ENCODE measurements at regions not wholly inside any gene's neighbourhood (a gene's known extent, or its start where the extent isn't known, plus 50 kb on each side); places are given as distances from the start of the nearest gene placed in this dataset.

DNA sequence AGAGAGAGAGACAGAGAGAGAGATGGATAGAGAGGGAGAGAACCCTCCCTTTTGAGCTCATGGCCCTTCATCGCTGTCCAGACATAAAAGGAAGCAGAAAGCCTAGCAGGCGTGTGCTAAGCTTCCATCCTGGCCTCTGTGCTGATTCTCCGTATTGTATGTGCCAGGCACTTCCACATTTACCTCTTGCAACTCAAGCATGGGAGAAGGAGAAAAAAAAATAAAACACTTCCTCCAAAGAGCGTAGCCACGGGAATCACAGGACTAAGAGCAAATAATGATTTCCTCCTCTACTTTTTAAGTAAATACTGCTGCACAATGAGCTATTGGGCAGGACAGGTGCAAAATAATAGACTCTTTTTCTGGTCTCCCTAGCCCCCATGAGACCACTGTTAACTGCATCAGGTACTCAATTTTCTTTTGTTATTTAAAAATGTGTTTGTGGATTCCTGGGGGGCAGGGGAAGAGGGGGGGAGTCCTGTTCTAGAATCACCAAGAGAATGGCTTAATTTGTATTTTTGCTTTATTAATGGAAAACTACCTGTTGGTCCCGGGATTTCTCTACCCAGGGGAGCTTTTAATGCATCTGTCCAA is 154.3 kb downstream of the NXPE2 start (continued):
- TF ChIP-seq REST (IDR thresholded peaks at IDR 0.05; ENCODE audit: low read depth, low read length) (no peak), TCF12 (IDR thresholded peaks at IDR 0.05) (no peak), NRF1 (IDR thresholded peaks at IDR 0.05; ENCODE audit: low read depth, low read length) (no peak), RXRA (IDR thresholded peaks at IDR 0.05; ENCODE audit: borderline replicate concordance, low read depth) (no peak), TEAD4 (IDR thresholded peaks at IDR 0.05; ENCODE audit: borderline replicate concordance, insufficient read depth) (no peak), EZH2phosphoT487 (IDR thresholded peaks at IDR 0.05; ENCODE audit: borderline replicate concordance, low read depth) (no peak), RAD21 (IDR thresholded peaks at IDR 0.05; ENCODE audit: low read length) (no peak)

DNA sequence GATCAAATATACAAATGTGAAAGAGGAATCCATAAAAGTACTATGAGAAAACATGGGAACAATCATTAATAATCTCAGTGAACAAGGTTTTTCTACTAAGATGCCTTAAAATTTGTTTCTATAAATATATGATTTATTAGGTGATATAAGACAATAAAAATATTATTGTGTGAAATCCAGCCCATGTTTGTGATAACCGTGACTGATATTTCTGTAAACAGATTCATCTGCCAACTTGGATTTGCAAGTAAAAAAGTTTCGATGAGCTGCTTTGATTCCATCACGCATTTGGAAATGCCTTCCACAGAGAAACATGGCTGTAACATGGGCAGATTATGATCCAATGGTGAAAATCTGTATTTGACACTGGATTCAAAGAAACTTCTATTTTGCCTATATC is 157.8 kb downstream of the NXPE2 start:
- Histone ChIP-seq H3K27ac (ENCODE audit: low read depth in 2 of 2, low read length in 1 of 2) (no peak overlapping the region), H4K20me1 (ENCODE audit: insufficient read depth) (no peaks in the 10 kb centered on the region), H3K4me3 (ENCODE audit: low read depth in 2 of 2, low read length in 1 of 2) (no peak overlapping the region), H3K9me2 (no peaks in the 10 kb centered on the region), H3K27me3 (ENCODE audit: insufficient read depth) (no peaks in the 10 kb centered on the region), H2AFZ (ENCODE audit: low read depth) (no peak overlapping the region), H3K79me2 (ENCODE audit: insufficient read depth) (no peaks in the 10 kb centered on the region), H3F3A (replicated peaks; ENCODE audit: insufficient read depth) (no peaks in the 10 kb centered on the region), H3K4me2 (no peak overlapping the region), H3K9me3 (no peaks in the 10 kb centered on the region; the same call in 1 of the 2 replicates), H3K4me1 (ENCODE audit: control insufficient read depth in 1 of 2, insufficient read depth in 2 of 2, low read depth in 1 of 2, low read length in 1 of 2) (no peaks in the 10 kb centered on the region), H3K36me3 (replicated peaks in 1 of 2; ENCODE audit: control insufficient read depth in 1 of 2, insufficient read depth in 2 of 2, low read length in 1 of 2) (no peaks in the 10 kb centered on the region), H3K9ac (no peak overlapping the region)
- ChIA-PET CTCF (no interaction called here), POLR2A (no interaction called here)
- TF ChIP-seq MAX (IDR thresholded peaks at IDR 0.05; ENCODE audit: low read depth) (no peak), FOXJ3 (CRISPR knock-in tag; IDR thresholded peaks at IDR 0.05) (no peak), TEAD4 (IDR thresholded peaks at IDR 0.05; ENCODE audit: borderline replicate concordance, insufficient read depth) (no peak), GATA2 (CRISPR knock-in tag; IDR thresholded peaks at IDR 0.05) (no peak), FOSL2 (IDR thresholded peaks at IDR 0.05; ENCODE audit: borderline replicate concordance, low read depth) (no peak), CHD2 (IDR thresholded peaks at IDR 0.05; ENCODE audit: low read length, partially characterized antibody) (no peak), TAF1 (IDR thresholded peaks at IDR 0.05; ENCODE audit: borderline replicate concordance, low read depth, low read length) (no peak), RAD21 (IDR thresholded peaks at IDR 0.05; ENCODE audit: low read length) (no peak), EP300 (IDR thresholded peaks at IDR 0.05; ENCODE audit: borderline replicate concordance in 1 of 2, low read depth in 1 of 2, low read length in 1 of 2) (no peak), EZH2phosphoT487 (IDR thresholded peaks at IDR 0.05; ENCODE audit: borderline replicate concordance, low read depth) (no peak), JUND (IDR thresholded peaks at IDR 0.05) (no peak), SMC3 (IDR thresholded peaks at IDR 0.05; ENCODE audit: low read depth, low read length) (no peak), NRF1 (IDR thresholded peaks at IDR 0.05; ENCODE audit: low read depth, low read length) (no peak), CTCF (IDR thresholded peaks at IDR 0.05) (no peak), IRF3 (IDR thresholded peaks at IDR 0.05; ENCODE audit: low read depth, low read length) (no peak)
- TF ChIP-seq, protein P1, sequence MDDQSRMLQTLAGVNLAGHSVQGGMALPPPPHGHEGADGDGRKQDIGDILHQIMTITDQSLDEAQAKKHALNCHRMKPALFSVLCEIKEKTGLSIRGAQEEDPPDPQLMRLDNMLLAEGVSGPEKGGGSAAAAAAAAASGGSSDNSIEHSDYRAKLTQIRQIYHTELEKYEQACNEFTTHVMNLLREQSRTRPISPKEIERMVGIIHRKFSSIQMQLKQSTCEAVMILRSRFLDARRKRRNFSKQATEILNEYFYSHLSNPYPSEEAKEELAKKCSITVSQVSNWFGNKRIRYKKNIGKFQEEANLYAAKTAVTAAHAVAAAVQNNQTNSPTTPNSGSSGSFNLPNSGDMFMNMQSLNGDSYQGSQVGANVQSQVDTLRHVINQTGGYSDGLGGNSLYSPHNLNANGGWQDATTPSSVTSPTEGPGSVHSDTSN (IDR thresholded peaks at IDR 0.05): no peak
- 38% methylated on average over 3 of the region's 3 CpGs for WGBS (ENCODE audit: low lambda C conversion rate)
- DNase-seq: no peak
